GM19099 (cell line): ENCODE measurements at regions not wholly inside any gene's neighbourhood (a gene's known extent, or its start where the extent isn't known, plus 50 kb on each side); places are given as distances from the start of the nearest gene placed in this dataset.

Source experiments
- POLR2A ChIP-seq: IDR thresholded peaks from 3 replicates; pipeline ENCODE4 v1.6.1; 2011; ENCODE audit warnings: low read depth; ENCODE audit not compliant: insufficient read length; ENCODE audit errors: extremely low read depth

DNA sequence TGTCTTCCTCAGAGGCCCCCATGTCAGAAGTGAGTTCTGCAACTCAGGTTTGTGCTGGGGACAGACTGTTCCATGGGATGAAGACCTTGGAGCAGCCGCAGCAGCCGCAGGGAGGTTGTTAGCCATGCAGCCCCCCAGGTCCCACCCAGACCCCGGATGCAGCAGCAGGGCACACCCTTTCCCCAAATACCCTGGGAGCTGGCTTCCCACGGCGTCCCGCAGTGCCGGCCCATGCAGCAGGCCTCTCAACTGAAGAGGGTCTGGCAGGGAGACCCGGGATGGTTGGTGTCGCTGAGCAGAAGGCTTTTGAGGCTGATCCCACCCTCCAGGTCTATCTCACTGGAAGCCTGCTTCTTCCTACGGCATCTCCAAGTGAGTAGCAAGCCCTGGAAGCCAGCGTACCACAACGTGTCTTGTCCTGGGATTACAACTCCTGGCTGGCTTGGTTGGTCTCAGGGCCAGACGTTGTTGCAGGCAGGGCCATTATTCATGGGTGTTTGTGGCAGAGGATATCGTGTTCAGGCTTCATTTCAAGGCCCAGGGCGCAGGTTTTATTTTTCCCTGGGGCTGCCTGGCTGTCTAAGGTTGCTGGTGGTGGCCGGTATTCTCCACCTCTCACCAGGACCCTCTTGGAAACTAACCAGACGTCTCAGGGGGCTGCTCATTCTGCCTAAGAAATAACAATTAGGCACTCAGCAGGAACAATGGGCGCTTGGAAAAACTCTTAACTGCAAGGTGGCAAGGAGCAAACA lies 223.2 kb downstream of the C16orf95 start:
- no peak for TF ChIP-seq POLR2A

DNA sequence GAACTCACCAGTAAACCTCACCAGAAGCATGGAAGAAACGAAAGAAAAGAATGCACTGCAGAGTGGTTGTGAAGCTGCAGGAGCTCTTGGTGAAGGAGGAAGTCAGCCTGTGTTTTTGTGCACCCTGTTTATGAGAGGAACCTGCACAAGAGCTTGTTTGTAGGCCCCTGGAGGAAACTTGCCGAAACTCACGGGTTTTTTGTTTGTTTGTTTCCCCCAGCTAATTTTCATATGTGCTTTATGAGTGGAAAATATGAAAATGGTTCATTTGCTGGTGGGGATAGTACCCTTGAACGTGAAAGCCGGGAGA lies 222.7 kb downstream of the C16orf95 start:
- no peak for TF ChIP-seq POLR2A

DNA sequence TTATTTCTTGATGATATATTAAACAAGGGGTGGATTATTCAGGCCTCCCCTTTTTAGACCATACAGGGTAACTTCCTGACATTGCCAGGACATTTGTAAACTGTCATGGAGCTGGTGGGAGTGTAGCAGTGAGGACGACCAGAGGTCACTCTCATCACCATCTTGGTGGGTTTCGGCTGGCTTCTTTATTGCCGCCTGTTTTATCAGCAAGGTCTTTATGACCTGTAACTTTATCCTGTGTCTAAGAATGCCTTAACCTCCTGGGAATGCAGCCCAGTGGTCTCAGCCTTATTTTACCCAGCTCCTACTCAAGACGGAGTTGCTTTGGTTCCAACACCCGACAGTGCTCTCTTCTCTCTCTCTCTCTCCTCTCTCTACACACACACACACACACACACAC lies 221.9 kb downstream of the C16orf95 start:
- no peak for TF ChIP-seq POLR2A

DNA sequence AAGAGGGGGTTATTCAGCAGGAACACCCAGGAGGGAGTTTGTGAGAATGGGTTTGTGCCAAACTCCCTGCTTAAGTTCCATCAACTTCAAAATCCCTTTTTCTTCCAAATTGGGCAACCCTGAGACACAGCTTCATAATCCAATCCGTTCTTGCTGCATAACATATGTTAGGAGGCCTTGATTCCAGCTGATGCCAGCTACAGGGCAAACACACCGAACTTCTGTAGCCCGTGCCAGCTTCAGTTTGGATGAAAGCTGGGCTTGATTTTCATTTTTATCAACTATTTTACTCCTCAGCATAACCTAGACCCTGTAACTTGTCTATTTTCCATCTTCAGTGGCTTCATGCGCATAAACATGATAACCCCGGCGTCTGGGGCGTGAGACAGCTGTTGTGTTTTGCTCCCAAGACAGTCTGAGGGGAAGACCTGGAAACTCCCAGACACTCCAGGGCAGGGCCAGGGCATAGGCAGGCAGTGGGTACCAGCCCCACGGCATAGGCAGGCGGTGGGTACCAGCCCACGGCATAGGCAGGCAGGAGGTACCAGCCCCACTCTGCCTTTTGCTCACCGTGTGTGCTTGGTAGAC lies 220.4 kb downstream of the C16orf95 start:
- TF ChIP-seq POLR2A: no peak

DNA sequence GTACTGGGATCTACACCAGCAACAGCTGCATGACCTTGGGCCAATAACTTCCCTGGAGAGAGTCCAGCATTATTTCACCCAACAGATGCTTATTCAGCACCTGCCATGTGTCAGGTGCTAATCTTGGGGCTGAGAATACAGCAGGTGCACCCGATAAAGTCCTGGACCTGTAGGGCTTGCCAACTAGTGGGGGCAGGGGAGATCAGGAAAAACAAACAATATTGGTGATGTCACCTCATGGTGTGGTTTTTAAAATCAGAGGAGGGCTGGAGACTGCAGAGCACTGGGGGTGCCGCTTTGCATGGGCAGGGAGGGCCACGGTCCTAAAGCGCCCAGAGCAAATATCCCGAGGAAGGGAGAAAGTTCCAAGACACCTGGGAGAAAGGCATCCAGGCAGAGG lies 218.8 kb downstream of the C16orf95 start:
- no peak for TF ChIP-seq POLR2A

- no peak for TF ChIP-seq POLR2A
Observed at GRCh38 chr16:87098976-87099720, 218.0 kb downstream of the C16orf95 start.

DNA sequence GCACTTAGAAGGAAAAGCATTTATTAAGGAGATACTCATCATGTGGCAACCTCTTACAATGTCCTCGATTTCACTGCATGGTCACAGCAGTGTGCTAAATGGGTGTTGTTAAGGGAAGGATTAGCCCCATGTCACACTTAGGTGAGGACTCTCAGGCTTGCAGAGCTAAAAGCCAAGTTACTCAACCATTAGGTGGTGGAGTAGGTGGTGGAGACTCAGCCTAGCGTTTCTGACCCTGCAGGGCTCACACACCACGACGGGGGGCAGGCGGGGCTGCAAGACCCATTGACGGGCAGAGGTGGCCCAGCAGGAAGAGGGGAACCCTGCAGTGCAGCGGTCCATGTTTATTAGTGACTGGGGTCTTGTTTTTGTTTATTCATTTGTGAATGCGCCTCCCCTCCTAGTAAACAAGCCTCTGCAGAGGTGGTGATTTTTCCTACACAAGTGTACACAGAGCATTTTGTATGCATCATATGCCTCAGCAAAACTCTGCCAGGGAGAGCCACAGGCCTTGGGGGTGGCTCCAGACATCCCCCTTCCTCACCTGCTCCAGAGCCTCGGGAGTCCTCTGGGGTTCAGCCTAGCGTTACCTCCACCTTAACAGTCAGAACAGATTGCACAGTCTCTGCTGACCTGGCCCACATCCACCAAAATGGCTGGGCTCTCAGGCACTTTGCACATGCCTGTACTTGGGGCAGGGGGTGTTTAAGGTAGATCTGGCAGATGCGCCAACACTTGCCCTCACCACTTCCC lies 216.7 kb downstream of the C16orf95 start:
- no peak for TF ChIP-seq POLR2A

DNA sequence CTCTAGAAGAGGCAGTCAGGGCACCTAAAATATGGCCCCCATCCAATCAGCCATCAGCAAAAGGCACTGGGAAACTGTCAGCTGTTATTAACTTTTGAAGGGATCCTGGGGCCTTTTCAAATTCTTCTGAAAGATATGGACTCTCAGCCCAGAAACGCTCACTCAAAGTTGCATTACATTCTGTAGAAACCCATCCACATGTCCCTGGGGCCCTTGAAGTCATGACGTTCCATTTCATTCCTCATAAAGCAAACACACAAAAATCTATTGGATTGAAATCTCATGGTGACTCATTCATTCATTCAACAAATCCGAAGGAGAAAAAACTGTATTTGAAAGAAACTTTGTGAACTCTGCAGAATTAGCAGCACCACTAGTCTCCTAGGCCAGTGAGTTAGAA lies 215.3 kb downstream of the C16orf95 start:
- no peak for TF ChIP-seq POLR2A

DNA sequence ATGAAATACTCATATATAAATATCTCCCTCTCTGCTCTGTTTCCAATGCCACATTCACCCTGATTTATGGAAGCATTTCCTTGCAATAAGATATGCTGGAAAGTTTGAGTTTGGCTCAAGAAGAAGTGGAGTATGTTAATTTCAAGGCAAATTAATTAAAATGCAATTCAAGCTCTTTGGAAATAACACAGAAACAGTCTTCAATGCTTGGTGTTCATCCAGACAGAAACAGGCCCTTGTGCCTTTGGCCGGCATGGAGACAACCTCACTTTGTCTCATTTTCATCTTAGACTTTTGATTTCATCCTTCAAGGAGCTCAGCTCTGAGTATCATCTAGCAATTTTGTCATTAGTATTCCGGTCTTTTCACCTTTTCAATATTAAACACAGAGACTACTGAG lies 210.0 kb downstream of the C16orf95 start:
- no peak for TF ChIP-seq POLR2A

- no peak for TF ChIP-seq POLR2A
Observed at GRCh38 chr16:87108278-87108677, 208.9 kb downstream of the C16orf95 start.

DNA sequence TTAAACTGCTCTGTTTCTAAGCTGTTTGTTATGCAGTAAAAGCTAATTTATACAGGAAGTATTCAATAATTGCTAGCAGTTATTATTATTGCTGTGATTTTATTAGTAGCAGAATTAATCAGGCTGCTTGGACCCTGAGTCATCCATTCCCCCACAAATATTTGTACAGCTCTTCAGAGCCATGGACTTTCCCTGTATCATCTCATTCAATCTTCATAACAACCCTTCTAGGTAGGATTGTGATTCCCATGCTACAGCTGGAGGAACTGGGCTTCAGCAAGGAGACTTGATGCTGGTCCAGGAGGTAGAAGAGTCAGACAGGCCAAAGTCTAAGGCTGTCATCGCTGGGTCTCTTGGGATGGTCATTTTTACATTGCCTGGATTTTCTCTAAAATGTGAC lies 208.3 kb downstream of the C16orf95 start:
- TF ChIP-seq POLR2A: no peak

GRCh38 chr16:87114832-87115231 lies 202.4 kb downstream of the C16orf95 start:
- TF ChIP-seq POLR2A: no peak

- no peak for TF ChIP-seq POLR2A
Observed at GRCh38 chr16:87115646-87116045, 201.5 kb downstream of the C16orf95 start.

- TF ChIP-seq POLR2A: no peak
Observed at GRCh38 chr16:87117936-87118335, 199.3 kb downstream of the C16orf95 start.

DNA sequence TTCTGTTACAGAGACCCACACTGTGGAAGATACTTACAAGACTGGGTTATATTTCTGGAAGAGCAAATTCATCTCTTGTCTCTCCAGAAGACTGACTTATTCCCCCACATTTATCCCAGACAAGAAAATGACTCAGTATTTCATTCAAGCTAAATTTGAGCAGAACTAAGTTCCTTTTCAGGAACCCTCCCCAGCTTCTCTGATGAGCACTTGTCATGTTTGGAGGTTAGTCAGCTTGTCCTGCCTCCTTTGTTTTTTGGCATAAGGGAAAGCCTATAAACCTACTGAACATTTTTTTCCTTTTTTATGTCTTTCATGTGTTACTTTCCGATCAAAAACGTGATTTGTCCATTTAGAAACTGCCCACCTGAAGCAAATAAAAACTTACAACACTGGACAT lies 198.0 kb downstream of the C16orf95 start:
- TF ChIP-seq POLR2A: no peak

GRCh38 chr16:87119748-87120147 lies 197.4 kb downstream of the C16orf95 start:
- TF ChIP-seq POLR2A: no peak

GRCh38 chr16:87121816-87122215 lies 195.4 kb downstream of the C16orf95 start:
- TF ChIP-seq POLR2A: no peak
